IPS-18a (cell line): ENCODE measurements at regions not wholly inside any gene's neighbourhood (a gene's known extent, or its start where the extent isn't known, plus 50 kb on each side); places are given as distances from the start of the nearest gene placed in this dataset.

Source experiments
- H3K27ac ChIP-seq: one replicate; pipeline ENCODE4 v1.5.1; 2013; ENCODE audit warnings: low read length
- H3K27me3 ChIP-seq: one replicate; pipeline ENCODE4 v1.6.1; 2013; ENCODE audit warnings: mild to moderate bottlenecking, low read length; ENCODE audit not compliant: control insufficient read depth, insufficient read depth
- H3K36me3 ChIP-seq: one replicate; pipeline ENCODE4 v1.6.1; 2013; ENCODE audit warnings: low read depth, low read length; ENCODE audit not compliant: control insufficient read depth
- H3K4me1 ChIP-seq: one replicate; pipeline ENCODE4 v1.6.1; 2013; ENCODE audit warnings: low read depth, low read length; ENCODE audit not compliant: control insufficient read depth
- H3K4me3 ChIP-seq: one replicate; pipeline ENCODE4 v1.5.1; 2013; ENCODE audit warnings: low read length
- H3K9ac ChIP-seq: one replicate; pipeline ENCODE4 v1.6.1; 2013; ENCODE audit warnings: mild to moderate bottlenecking, low read length, moderate library complexity
- H3K9me3 ChIP-seq: one replicate; pipeline ENCODE4 v1.6.1; 2013; ENCODE audit warnings: low read depth, low read length; ENCODE audit not compliant: control insufficient read depth

DNA sequence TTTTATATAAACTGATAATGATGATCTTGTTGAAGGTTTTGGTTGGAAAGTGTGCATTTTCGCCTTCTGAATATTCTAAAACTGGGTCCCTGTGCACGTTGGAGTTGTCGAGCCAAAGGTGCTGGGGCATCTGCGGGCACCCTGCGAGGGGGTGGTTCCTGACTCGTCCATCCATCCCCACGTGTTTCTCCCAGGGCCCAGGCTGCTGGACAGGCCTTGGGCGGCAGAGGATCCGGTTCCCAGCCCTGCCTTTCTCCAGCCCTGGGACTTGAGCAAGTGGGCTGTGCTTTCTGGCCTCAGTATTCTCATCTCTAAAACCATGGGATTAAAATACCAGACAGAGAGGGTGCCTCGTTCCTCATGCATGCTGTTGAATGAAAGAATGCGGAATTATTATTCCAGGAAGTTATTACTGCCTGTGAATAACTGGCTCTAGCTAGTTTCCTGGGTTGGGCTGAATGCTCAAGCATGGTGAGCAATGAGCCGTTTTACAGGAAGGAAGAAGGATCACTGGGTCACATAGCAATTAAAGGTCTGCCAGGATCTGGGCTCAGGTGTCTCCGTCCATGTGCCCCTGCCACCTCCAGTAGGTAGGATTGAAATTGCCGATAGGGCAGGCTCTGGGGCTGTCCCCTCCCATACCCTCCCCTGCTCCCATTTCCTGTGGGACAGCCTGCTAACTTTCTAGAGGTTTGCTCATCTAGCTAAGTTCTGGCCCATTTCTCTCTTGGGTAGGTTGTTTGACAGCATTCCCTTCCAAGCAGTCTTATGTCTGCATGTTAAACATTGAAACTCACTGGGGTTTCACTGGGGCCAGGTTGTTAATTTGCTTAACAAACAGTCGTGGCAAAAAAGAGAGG is 77.2 kb upstream of the HS6ST1 start:
- no peak overlapping the region for H3K4me3 ChIP-seq
- H3K9me3 ChIP-seq: no peaks in the 10 kb centered on the region
- H3K36me3 ChIP-seq: no peaks in the 10 kb centered on the region
- no peaks in the 10 kb centered on the region for H3K27me3 ChIP-seq
- H3K9ac ChIP-seq: no peak overlapping the region
- peaks cover 11% of the 10 kb centered on the region for H3K4me1 ChIP-seq
- no peak overlapping the region for H3K27ac ChIP-seq

DNA sequence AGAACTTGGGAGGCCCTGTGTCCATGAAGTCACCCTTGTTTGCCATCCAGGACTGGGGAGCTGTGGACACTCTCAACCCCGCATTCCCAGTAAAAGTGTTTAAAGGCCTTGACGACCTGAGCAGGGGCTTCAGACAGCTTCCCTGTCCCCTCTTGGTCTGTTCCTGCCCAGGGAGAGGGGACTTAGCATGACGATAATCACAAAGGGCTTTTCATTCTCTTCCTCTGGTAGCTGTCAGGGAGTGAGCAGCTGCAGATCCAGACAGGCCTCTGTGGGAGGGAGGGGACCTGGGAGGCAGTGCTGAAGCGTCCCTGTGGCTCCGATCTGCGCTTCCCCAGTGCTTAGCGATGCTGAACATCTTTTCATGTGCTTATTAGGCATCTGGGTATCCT is 77.8 kb upstream of the HS6ST1 start:
- Histone ChIP-seq H3K4me3 (no peak overlapping the region), H3K27ac (no peak overlapping the region), H3K9ac (no peak overlapping the region)

GRCh38 chr2:128396946-128397345 is 78.3 kb upstream of the HS6ST1 start:
- peaks cover 11% of the 10 kb centered on the region for H3K4me1 ChIP-seq
- H3K27ac ChIP-seq: no peak overlapping the region
- H3K27me3 ChIP-seq: no peaks in the 10 kb centered on the region
- H3K9ac ChIP-seq: no peak overlapping the region
- H3K9me3 ChIP-seq: no peaks in the 10 kb centered on the region
- H3K36me3 ChIP-seq: no peaks in the 10 kb centered on the region
- no peak overlapping the region for H3K4me3 ChIP-seq

More for the DNA sequence above, 77.8 kb upstream of the HS6ST1 start:
- Histone ChIP-seq H3K36me3 (no peaks in the 10 kb centered on the region), H3K27me3 (no peaks in the 10 kb centered on the region), H3K4me1 (peaks cover 11% of the 10 kb centered on the region), H3K9me3 (no peaks in the 10 kb centered on the region)

DNA sequence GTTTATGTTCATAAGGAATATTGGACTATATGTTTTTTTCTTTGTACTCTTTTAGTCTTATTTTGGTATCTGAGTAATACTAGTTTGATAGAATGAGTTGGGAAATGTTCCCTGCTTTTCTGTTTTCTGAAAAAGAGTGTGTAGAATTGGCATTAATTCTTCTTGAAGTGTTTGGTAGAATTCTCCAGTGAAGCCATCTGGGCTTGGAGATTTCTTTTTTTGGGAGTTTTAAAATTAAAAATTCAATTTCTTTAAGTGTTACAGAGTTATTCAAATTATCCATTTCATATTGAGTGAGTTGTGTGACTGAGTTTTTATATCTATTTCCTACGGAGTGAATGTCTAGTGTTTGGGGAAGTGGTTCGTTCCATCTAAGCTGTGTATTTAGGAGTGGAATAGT is 80.6 kb upstream of the HS6ST1 start:
- Histone ChIP-seq H3K27me3 (no peaks in the 10 kb centered on the region), H3K36me3 (no peaks in the 10 kb centered on the region), H3K4me1 (peaks cover 11% of the 10 kb centered on the region), H3K9ac (no peak overlapping the region), H3K9me3 (no peaks in the 10 kb centered on the region), H3K27ac (no peak overlapping the region), H3K4me3 (no peak overlapping the region)

DNA sequence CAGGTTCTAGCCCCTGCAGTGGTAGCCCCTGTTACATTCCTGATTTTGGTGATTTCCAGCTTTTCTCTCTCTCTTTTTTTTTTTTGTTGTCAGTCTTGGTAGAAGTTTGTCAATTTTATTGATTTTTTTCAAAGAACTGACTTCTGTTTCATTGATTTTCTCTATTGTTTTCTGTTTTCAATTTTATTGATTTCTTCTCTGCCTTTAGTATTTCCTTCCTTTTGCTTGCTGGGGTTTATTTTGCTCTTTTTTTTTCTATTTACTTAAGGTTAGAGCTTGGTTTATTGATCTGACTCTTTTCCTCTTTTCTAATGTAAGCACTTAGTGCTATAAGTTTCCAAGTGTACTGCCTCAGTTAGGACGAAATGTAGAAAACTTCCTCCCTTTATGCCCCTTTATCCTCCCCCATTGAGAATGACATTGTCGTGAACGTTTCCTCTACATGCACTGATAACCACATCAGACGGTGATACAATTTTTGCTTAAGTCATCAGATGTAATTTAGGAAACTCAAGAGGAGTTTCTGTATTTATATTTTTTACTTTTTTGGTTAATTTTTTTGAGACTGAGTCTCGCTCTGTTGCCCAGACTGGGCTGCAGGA is 81.1 kb upstream of the HS6ST1 start:
- Histone ChIP-seq H3K4me1 (peaks cover 11% of the 10 kb centered on the region), H3K27me3 (no peaks in the 10 kb centered on the region), H3K9ac (no peak overlapping the region), H3K4me3 (no peak overlapping the region), H3K9me3 (no peaks in the 10 kb centered on the region), H3K36me3 (no peaks in the 10 kb centered on the region), H3K27ac (no peak overlapping the region)

- H3K4me1 ChIP-seq: peaks cover 6% of the 10 kb centered on the region
- no peak overlapping the region for H3K9ac ChIP-seq
- H3K9me3 ChIP-seq: no peaks in the 10 kb centered on the region
- no peak overlapping the region for H3K27ac ChIP-seq
- H3K36me3 ChIP-seq: no peaks in the 10 kb centered on the region
- no peak overlapping the region for H3K4me3 ChIP-seq
- no peaks in the 10 kb centered on the region for H3K27me3 ChIP-seq
Measured at GRCh38 chr2:128401680-128402079, 83.0 kb upstream of the HS6ST1 start.

GRCh38 chr2:128402911-128403670 is 84.4 kb upstream of the HS6ST1 start:
- no peak overlapping the region for H3K9ac ChIP-seq
- no peak overlapping the region for H3K4me3 ChIP-seq
- peaks cover 12% of the 10 kb centered on the region for H3K4me1 ChIP-seq
- H3K9me3 ChIP-seq: no peaks in the 10 kb centered on the region
- no peaks in the 10 kb centered on the region for H3K36me3 ChIP-seq
- H3K27ac ChIP-seq: no peak overlapping the region
- H3K27me3 ChIP-seq: no peaks in the 10 kb centered on the region

GRCh38 chr2:128403814-128404708 is 85.4 kb upstream of the HS6ST1 start:
- H3K9ac ChIP-seq: no peak overlapping the region
- no peak overlapping the region for H3K4me3 ChIP-seq
- H3K27ac ChIP-seq: no peak overlapping the region
- H3K9me3 ChIP-seq: no peaks in the 10 kb centered on the region
- no peaks in the 10 kb centered on the region for H3K36me3 ChIP-seq
- no peaks in the 10 kb centered on the region for H3K27me3 ChIP-seq
- H3K4me1 ChIP-seq: peaks cover 13% of the 10 kb centered on the region

GRCh38 chr2:128404709-128405466 is 86.2 kb upstream of the HS6ST1 start:
- H3K27me3 ChIP-seq: no peaks in the 10 kb centered on the region
- no peaks in the 10 kb centered on the region for H3K36me3 ChIP-seq
- no peaks in the 10 kb centered on the region for H3K9me3 ChIP-seq
- H3K4me3 ChIP-seq: no peak overlapping the region
- no peak overlapping the region for H3K9ac ChIP-seq
- H3K4me1 ChIP-seq: peaks cover 13% of the 10 kb centered on the region
- no peak overlapping the region for H3K27ac ChIP-seq

DNA sequence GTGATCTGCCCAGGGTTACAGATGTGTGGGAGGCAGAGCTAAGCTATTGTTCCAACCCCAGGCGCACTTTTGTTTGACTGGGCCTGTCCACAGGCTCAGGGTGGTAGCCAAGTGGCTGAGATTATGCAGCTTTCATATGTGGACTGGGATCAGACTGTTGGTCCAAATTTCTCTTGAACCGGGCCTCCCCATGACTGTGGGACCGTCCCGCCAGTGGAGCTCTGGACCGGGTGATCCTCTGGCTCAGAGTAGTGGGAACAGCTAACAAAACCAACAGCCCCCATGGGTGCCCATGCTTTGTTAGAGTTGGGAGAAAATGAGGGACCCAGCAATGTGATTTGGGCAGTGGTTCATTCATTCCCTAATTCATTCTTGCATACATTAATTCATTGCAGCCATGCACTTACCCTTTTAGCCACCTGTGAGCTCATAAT is 86.8 kb upstream of the HS6ST1 start:
- Histone ChIP-seq H3K4me1 (peaks cover 13% of the 10 kb centered on the region), H3K27ac (no peak overlapping the region), H3K9me3 (no peaks in the 10 kb centered on the region), H3K9ac (no peak overlapping the region), H3K27me3 (no peaks in the 10 kb centered on the region), H3K36me3 (no peaks in the 10 kb centered on the region), H3K4me3 (no peak overlapping the region)
